Muscle of back (tissue), 3 donors: ENCODE measurements at regions not wholly inside any gene's neighbourhood (a gene's known extent, or its start where the extent isn't known, plus 50 kb on each side); places are given as distances from the start of the nearest gene placed in this dataset.

Source experiments
- DNase-seq, 3 donors: peaks; one replicate each; pipeline versions ENCODE4 v3.0.0 to v3.0.0-alpha.2; 2013

- DNase-seq: peak; percentile 87 to 96 (median 88)
Measured at GRCh38 chr11:121741761-121742361, 289.1 kb upstream of the SORL1-AS1 start.

- peak in 1 of 3 donors; percentile 89 for DNase-seq
Measured at GRCh38 chr11:121741351-121741760, 288.6 kb upstream of the SORL1-AS1 start.

- DNase-seq: no peak
Measured at GRCh38 chr11:121740902-121741301, 288.1 kb upstream of the SORL1-AS1 start.

GRCh38 chr11:121733858-121734257, 281.1 kb upstream of the SORL1-AS1 start:
- no peak for DNase-seq

GRCh38 chr11:121727942-121728341, 275.2 kb upstream of the SORL1-AS1 start:
- no peak for DNase-seq

- DNase-seq: peak in 2 of 3 donors; percentile 28 to 54
Measured at GRCh38 chr11:121723246-121723741, 270.5 kb upstream of the SORL1-AS1 start.

GRCh38 chr11:121722431-121723245, 269.9 kb upstream of the SORL1-AS1 start:
- DNase-seq: peak; percentile 89 to 97 (median 91)

- DNase-seq: no peak
Measured at GRCh38 chr11:121721961-121722360, 269.2 kb upstream of the SORL1-AS1 start.

GRCh38 chr11:121721448-121721847, 268.7 kb upstream of the SORL1-AS1 start:
- DNase-seq: no peak

- DNase-seq: no peak
Measured at GRCh38 chr11:121717296-121717695, 264.5 kb upstream of the SORL1-AS1 start.

- DNase-seq: peak in 2 of 3 donors; percentile 47 to 53
Measured at GRCh38 chr11:121716060-121716459, 263.3 kb upstream of the SORL1-AS1 start.

- peak in 2 of 3 donors; percentile 34 to 66 for DNase-seq
Measured at GRCh38 chr11:121715405-121715804, 262.6 kb upstream of the SORL1-AS1 start.

- DNase-seq: no peak
Measured at GRCh38 chr11:121714351-121714750, 261.6 kb upstream of the SORL1-AS1 start.

GRCh38 chr11:121711939-121712338, 259.2 kb upstream of the SORL1-AS1 start:
- no peak for DNase-seq

GRCh38 chr11:121711236-121711635, 258.5 kb upstream of the SORL1-AS1 start:
- no peak for DNase-seq

- DNase-seq: no peak
Measured at GRCh38 chr11:121706884-121707420, 254.2 kb upstream of the SORL1-AS1 start.

GRCh38 chr11:121703201-121703600, 250.4 kb upstream of the SORL1-AS1 start:
- peak; percentile 51 to 88 (median 71) for DNase-seq

- DNase-seq: no peak
Measured at GRCh38 chr11:121700968-121701367, 248.2 kb upstream of the SORL1-AS1 start.

- DNase-seq: no peak
Measured at GRCh38 chr11:121699801-121700200, 247.0 kb upstream of the SORL1-AS1 start.

GRCh38 chr11:121696931-121697670, 244.3 kb upstream of the SORL1-AS1 start:
- no peak for DNase-seq

- DNase-seq: peak; percentile 38 to 73 (median 41)
Measured at GRCh38 chr11:121696177-121696871, 243.6 kb upstream of the SORL1-AS1 start.
